ENCODE measurements at regions not wholly inside any gene's neighbourhood (a gene's known extent, or its start where the extent isn't known, plus 50 kb on each side); places are given as distances from the start of the nearest gene placed in this dataset.
"Not testable (repeated sequence)": the region's sequence is repeated elsewhere in the genome, so short reads cannot be mapped to it uniquely, and the experiment has no call there.

DNA sequence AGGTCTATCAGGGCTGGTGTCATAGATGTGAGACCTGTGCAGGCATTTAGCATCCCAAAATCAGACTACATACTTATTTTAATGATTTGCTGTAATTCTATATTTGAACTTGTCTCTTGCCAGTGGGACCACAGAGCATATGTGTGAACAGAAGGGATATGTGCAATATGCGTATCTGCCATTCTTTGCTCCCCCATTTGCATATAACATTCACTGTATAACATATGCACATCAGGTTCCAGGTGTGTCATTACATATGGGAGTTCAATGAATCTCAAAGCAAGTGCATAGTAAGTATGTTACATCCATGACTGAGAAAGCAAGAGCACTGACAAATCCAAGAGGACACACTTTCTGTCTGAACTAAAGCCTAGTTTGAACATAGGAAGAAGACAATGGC lies 1115.1 kb upstream of the CNTN5 start:
- intact Hi-C loops (cut with DNase I) = no loop called here
- H3K4me3 ChIP-seq = no peak overlapping the region
- DNase-seq (ENCODE audit: low spot score in 2 of 2) = no peak
- no peak overlapping the region for H3K27ac ChIP-seq
- no peaks in the 10 kb centered on the region for H3K27me3 ChIP-seq
- no peaks in the 10 kb centered on the region for H3K4me1 ChIP-seq
- TF ChIP-seq, protein P1, sequence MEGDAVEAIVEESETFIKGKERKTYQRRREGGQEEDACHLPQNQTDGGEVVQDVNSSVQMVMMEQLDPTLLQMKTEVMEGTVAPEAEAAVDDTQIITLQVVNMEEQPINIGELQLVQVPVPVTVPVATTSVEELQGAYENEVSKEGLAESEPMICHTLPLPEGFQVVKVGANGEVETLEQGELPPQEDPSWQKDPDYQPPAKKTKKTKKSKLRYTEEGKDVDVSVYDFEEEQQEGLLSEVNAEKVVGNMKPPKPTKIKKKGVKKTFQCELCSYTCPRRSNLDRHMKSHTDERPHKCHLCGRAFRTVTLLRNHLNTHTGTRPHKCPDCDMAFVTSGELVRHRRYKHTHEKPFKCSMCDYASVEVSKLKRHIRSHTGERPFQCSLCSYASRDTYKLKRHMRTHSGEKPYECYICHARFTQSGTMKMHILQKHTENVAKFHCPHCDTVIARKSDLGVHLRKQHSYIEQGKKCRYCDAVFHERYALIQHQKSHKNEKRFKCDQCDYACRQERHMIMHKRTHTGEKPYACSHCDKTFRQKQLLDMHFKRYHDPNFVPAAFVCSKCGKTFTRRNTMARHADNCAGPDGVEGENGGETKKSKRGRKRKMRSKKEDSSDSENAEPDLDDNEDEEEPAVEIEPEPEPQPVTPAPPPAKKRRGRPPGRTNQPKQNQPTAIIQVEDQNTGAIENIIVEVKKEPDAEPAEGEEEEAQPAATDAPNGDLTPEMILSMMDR (IDR thresholded peaks at IDR 0.05) = no peak
- no peaks in the 10 kb centered on the region for H3K9me3 ChIP-seq
- no peaks in the 10 kb centered on the region for H3K36me3 ChIP-seq

GRCh38 chr11:97908354-97908753 lies 1112.4 kb upstream of the CNTN5 start:
- H3K36me3 ChIP-seq = no peaks in the 10 kb centered on the region
- no peak for DNase-seq (ENCODE audit: low spot score in 2 of 2)
- intact Hi-C loops (cut with DNase I) = no loop called here
- H3K4me1 ChIP-seq = no peaks in the 10 kb centered on the region
- no peaks in the 10 kb centered on the region for H3K9me3 ChIP-seq
- H3K27ac ChIP-seq = no peak overlapping the region
- TF ChIP-seq, protein P1 (IDR thresholded peaks at IDR 0.05) = no peak
- no peaks in the 10 kb centered on the region for H3K27me3 ChIP-seq
- no peak overlapping the region for H3K4me3 ChIP-seq

DNA sequence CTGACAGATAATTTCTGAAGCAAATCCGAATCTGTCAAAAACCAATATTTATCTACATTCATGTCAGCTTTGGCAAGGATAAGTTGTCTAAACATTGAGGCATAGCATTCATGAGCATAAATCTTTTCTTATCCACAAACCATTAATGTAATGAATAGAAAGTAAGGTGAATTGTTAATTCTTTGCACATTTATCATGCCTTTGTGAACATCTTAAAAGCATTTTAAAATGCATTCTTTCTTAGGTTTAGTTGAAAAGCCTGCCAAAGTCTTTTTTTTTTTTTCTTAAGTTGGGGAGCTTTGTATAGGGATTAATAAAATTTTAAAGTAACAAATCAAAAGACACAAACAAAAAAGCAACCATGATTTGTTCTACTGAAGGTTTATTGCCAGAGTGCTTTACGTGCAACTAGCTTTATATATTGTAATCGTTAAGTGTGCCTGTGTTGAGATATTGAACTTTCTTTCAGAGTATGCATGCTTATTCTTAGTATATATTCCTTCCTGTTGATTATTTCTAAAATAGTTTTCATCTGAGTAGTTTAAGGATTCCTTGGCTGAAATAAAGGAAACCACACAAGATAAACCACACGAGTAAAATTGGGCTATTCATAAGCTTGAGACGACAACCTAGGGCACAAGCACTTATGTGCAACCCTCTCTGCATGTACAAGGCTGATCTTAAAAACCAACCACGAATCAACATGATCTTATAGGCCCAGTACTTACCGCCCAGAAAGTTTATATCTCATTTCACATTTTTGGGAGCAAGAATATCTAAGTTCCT lies 1110.9 kb upstream of the CNTN5 start:
- TF ChIP-seq, protein P1 (IDR thresholded peaks at IDR 0.05) = no peak
- no peaks in the 10 kb centered on the region for H3K36me3 ChIP-seq
- intact Hi-C loops (cut with DNase I) = no loop called here
- H3K4me3 ChIP-seq = no peak overlapping the region
- no peak overlapping the region for H3K27ac ChIP-seq
- H3K9me3 ChIP-seq = no peaks in the 10 kb centered on the region
- no peaks in the 10 kb centered on the region for H3K27me3 ChIP-seq
- no peak for DNase-seq (ENCODE audit: low spot score in 2 of 2)
- no peaks in the 10 kb centered on the region for H3K4me1 ChIP-seq

GRCh38 chr11:97912629-97913028 lies 1108.1 kb upstream of the CNTN5 start:
- H3K27ac ChIP-seq = no peak overlapping the region
- H3K36me3 ChIP-seq = no peaks in the 10 kb centered on the region
- H3K4me3 ChIP-seq = no peak overlapping the region
- intact Hi-C loops (cut with DNase I) = no loop called here
- no peaks in the 10 kb centered on the region for H3K4me1 ChIP-seq
- no peak for DNase-seq (ENCODE audit: low spot score in 2 of 2)
- no peaks in the 10 kb centered on the region for H3K9me3 ChIP-seq
- no peaks in the 10 kb centered on the region for H3K27me3 ChIP-seq
- TF ChIP-seq, protein P1 (IDR thresholded peaks at IDR 0.05) = no peak

DNA sequence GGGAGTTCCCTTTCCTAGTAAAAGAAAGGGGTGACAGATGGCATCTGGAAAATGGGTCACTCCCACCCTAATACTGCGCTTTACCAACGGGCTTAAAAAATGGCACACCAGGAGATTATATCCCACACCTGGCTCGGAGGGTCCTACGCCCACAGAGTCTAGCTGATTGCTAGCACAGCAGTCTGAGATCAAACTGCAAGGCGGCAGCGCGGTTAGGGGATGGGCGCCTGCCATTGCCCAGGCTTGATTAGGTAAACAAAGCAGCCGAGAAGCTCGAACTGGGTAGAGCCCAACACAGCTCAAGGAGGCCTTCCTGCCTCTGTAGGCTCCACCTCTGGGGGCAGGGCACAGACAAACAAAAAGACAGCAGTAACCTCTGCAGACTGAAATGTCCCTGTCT lies 1097.8 kb upstream of the CNTN5 start:
- intact Hi-C loops (cut with DNase I); H3K36me3 ChIP-seq; H3K27ac ChIP-seq; H3K27me3 ChIP-seq; DNase-seq (ENCODE audit: low spot score in 2 of 2); H3K9me3 ChIP-seq; H3K4me1 ChIP-seq; H3K4me3 ChIP-seq: not testable (repeated sequence)

DNA sequence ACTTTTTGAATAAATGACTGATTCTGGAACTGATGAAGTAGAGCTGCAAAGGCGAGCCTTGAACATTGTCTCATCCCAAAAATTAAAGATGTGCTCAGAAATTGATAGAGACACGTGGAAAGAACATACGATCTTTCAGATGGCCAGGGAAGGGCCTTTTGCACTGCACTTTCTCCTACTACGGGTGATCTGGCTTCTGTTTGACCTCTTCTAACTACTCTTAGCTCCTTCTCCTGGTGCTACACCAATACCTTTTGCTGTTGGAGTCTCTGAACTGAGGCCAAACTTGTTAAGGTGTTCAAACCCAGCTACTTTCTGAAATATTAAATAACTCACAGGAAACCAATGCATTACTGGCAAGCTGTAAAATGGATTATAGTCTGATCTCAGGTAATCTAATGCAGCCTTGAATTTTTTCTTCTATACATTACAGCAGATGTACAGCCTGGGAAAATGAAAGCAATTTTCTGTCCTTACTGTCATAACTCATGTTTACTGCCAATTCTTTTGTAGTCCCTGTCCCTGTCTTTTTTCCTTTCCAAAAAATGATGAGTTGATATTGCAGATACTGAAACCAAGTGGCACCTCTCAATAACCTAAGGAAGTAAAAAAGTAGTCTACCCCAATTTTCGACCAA lies 1086.1 kb upstream of the CNTN5 start:
- H3K4me3 ChIP-seq = no peak overlapping the region
- no peak overlapping the region for H3K27ac ChIP-seq
- TF ChIP-seq, protein P1 (IDR thresholded peaks at IDR 0.05) = no peak
- no peaks in the 10 kb centered on the region for H3K4me1 ChIP-seq
- no peaks in the 10 kb centered on the region for H3K36me3 ChIP-seq
- DNase-seq (ENCODE audit: low spot score in 2 of 2) = no peak
- intact Hi-C loops (cut with DNase I) = no loop called here
- H3K27me3 ChIP-seq = no peaks in the 10 kb centered on the region
- no peaks in the 10 kb centered on the region for H3K9me3 ChIP-seq

All from ascending aorta (tissue), 2 donors.